Adrenal gland (tissue), 9 donors: ENCODE measurements at regions not wholly inside any gene's neighbourhood (a gene's known extent, or its start where the extent isn't known, plus 50 kb on each side); places are given as distances from the start of the nearest gene placed in this dataset.

Experiments
- DNase-seq, 7 donors: peaks; one replicate each; pipeline ENCODE4 v3.0.0-alpha.2; 2019 to 2020
- H3K27ac ChIP-seq, 5 donors: fragments of 200-600 bp; sonication (generic) in 4 of 5; 1 replicate in 3 of 5; 2 replicates in 2 of 5; pipeline versions ENCODE4 v1.5.1 to v1.8.0; 2016 to 2020; ENCODE audit warnings: mild to moderate bottlenecking in 1 of 5
- H3K27me3 ChIP-seq: fragments of 200-600 bp; 2 replicates; pipeline ENCODE4 v1.8.0; 2021
- H3K36me3 ChIP-seq, 2 donors: fragments of 200-600 bp; replicated peaks in 1 of 2; 1 replicate in 1 of 2; 2 replicates in 1 of 2; pipeline versions ENCODE4 v1.5.1 to v1.8.0; 2018 to 2022
- H3K4me1 ChIP-seq, 2 donors: fragments of 200-600 bp; replicated peaks in 1 of 2; 1 replicate in 1 of 2; 2 replicates in 1 of 2; pipeline versions ENCODE4 v1.5.1 to v1.8.0; 2018 to 2021
- H3K4me3 ChIP-seq, 4 donors: fragments of 200-600 bp; sonication (generic) in 3 of 4; one replicate each; pipeline ENCODE4 v1.5.1; 2016 to 2018
- H3K9me3 ChIP-seq, 3 donors: fragments of 200-600 bp; sonication (generic) in 1 of 3; replicated peaks in 1 of 3; 1 replicate in 2 of 3; 2 replicates in 1 of 3; pipeline versions ENCODE4 v1.5.1 to v1.8.0; 2016 to 2021
- POLR2A ChIP-seq, 2 donors: fragments of 450-650 bp; IDR thresholded peaks; one replicate each; pipeline ENCODE4 v1.6.1; 2017; ENCODE audit warnings: antibody characterized with exemption in 2 of 2, mild to moderate bottlenecking in 2 of 2, moderate library complexity in 1 of 2
- WGBS, 4 donors: extraction: QIAGEN DNeasy Blood & Tissue Kit in 2 of 4; methylation state at CpG; one replicate each; pipeline versions ENCODE4 v1.1.5 to v1.1.7; 2013 to 2017; 5-methylcytosine and 5-hydroxymethylcytosine counted together
- intact Hi-C, 2 donors: fragments of 100-400 bp; cut with DNase I; formaldehyde crosslinking; loops; one replicate each; pipeline versions ENCODE4 v1.14.1 to v1.15.0; 2022 to 2023
- TF ChIP-seq, protein P1 (sequence below), 6 experiments: fragments of 450-650 bp in 4 of 6; fragments of 200-600 bp in 2 of 6; sonication (generic) in 1 of 6; IDR thresholded peaks; 1 replicate in 5 of 6; 2 replicates in 1 of 6; pipeline versions ENCODE4 v1.5.1 to v1.8.0; 2016 to 2021; ENCODE audit warnings: antibody characterized with exemption in 6 of 6, mild to moderate bottlenecking in 2 of 6, moderate library complexity in 1 of 6
- donor health status: healthy with polysubstance abuse.
- donor health status: Bipolar disorder and iron deficiency.
- donor health status: DM: yes; HTN: yes; CAD: no.
- donor health status: DM: no; HTN: no; CAD: no.
- donor health status: DM: no; HTN: no; CAD: no.

DNA sequence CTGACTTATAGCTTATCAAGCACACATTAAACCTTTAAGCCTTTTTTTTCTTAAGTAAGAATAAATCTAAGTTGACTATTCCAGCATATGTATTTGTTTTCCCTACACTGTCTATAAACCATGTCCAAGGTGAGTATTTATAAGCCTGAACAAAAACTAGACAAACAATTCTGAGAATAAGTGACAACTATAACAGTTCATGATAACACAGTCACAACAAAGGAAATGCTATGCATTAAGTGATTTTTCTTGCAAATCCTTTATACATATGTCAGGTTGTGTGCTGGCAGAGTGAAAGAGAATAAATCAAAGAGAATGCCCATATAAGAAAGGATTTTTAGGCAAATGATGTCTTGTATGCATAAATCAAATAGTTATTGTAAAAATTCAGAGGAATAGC lies 408.8 kb upstream of the KIF2A start:
- Histone ChIP-seq H3K9me3 (peaks cover 0 to 9% (median 0%) of the 10 kb centered on the region in 3 donors), H3K27ac (no peak overlapping the region), H3K4me1 (no peaks in the 10 kb centered on the region), H3K36me3 (no peaks in the 10 kb centered on the region), H3K27me3 (no peaks in the 10 kb centered on the region), H3K4me3 (no peak overlapping the region)
- no peak for TF ChIP-seq POLR2A (IDR thresholded peaks at IDR 0.05)
- TF ChIP-seq, protein P1, sequence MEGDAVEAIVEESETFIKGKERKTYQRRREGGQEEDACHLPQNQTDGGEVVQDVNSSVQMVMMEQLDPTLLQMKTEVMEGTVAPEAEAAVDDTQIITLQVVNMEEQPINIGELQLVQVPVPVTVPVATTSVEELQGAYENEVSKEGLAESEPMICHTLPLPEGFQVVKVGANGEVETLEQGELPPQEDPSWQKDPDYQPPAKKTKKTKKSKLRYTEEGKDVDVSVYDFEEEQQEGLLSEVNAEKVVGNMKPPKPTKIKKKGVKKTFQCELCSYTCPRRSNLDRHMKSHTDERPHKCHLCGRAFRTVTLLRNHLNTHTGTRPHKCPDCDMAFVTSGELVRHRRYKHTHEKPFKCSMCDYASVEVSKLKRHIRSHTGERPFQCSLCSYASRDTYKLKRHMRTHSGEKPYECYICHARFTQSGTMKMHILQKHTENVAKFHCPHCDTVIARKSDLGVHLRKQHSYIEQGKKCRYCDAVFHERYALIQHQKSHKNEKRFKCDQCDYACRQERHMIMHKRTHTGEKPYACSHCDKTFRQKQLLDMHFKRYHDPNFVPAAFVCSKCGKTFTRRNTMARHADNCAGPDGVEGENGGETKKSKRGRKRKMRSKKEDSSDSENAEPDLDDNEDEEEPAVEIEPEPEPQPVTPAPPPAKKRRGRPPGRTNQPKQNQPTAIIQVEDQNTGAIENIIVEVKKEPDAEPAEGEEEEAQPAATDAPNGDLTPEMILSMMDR (IDR thresholded peaks at IDR 0.05): no peak
- intact Hi-C loops: no loop called here
- DNase-seq: no peak

DNA sequence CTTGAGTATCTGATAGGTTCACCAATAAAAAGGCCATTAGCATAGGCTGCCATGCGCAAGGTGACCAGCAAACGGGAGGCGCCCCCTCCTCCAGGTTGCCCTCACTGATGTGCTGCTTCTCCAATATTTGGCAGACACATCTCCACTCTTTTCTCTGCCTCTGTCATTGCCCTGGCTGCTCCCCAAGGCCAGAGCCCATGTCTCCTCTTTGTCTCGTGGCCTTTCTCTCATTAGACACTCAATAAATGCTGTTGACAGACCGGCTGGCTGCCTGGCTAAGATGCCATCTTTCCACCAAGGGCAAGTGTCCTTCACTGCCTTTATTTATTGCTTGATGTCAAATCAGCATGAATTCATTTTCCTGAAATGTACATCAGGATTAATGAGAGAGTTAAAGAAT lies 404.0 kb upstream of the KIF2A start:
- Histone ChIP-seq H3K4me1 (no peaks in the 10 kb centered on the region), H3K27ac (no peak overlapping the region), H3K36me3 (no peaks in the 10 kb centered on the region), H3K4me3 (no peak overlapping the region), H3K9me3 (no peaks in the 10 kb centered on the region), H3K27me3 (no peaks in the 10 kb centered on the region)
- 67 to 74% (median 68%) methylated on average over 5 of the region's 5 CpGs for WGBS, 4 donors
- TF ChIP-seq, protein P1 (IDR thresholded peaks at IDR 0.05): no peak
- TF ChIP-seq POLR2A (IDR thresholded peaks at IDR 0.05): no peak
- DNase-seq: no peak
- intact Hi-C loops: no loop called here

DNA sequence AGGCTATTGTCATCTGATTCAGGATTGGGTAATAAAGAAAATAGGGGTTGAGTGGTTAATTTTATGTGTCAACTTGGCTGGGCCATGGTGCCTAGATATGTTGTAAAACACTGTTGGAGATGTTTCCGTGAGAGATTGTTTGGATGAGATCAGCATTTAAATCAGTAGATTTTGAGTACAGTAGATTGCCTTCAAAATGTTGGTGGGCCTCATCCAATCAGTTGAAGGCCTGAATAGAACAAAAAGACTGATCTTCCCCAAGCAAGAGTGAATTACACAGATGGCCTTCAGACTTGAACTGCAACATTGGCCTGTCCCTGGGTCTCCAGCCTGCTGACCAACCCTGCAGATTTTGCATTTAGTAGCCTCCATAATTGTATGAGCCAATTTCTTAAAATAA lies 401.3 kb upstream of the KIF2A start:
- DNase-seq: no peak
- Histone ChIP-seq H3K9me3 (no peaks in the 10 kb centered on the region), H3K36me3 (no peaks in the 10 kb centered on the region), H3K27ac (no peak overlapping the region), H3K27me3 (no peaks in the 10 kb centered on the region), H3K4me1 (no peaks in the 10 kb centered on the region), H3K4me3 (no peak overlapping the region)
- TF ChIP-seq, protein P1 (IDR thresholded peaks at IDR 0.05): no peak
- no peak for TF ChIP-seq POLR2A (IDR thresholded peaks at IDR 0.05)
- intact Hi-C loops: no loop called here
- 62 to 68% (median 67%) methylated on average over 1 of the region's 1 CpG for WGBS, 4 donors

DNA sequence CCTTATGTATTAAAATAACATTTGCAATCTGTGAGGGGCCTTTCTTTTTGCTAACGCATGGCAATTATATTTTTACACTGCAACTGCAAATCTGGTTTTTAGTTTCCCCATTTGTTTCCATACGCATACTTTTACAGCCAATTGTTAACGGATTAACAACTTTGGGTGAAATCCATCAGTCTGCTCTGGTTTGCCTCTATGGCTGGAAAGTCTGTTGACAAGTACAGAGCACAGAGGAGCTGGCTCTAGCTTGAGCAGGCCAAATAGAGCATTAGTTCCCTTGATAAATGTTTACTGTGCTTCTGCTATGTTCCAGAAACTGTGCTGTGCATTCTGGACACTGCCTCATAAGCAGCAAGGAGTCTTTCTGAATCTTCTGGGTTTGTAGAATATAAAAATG lies 400.4 kb upstream of the KIF2A start:
- WGBS, 4 donors: 74 to 87% (median 80%) methylated on average over 3 of the region's 3 CpGs
- intact Hi-C loops: no loop called here
- no peak overlapping the region for H3K27ac ChIP-seq
- H3K27me3 ChIP-seq: no peaks in the 10 kb centered on the region
- no peaks in the 10 kb centered on the region for H3K36me3 ChIP-seq
- no peak for DNase-seq
- no peaks in the 10 kb centered on the region for H3K4me1 ChIP-seq
- H3K4me3 ChIP-seq: no peak overlapping the region
- no peaks in the 10 kb centered on the region for H3K9me3 ChIP-seq
- TF ChIP-seq, protein P1 (IDR thresholded peaks at IDR 0.05): no peak
- TF ChIP-seq POLR2A (IDR thresholded peaks at IDR 0.05): no peak
